Sigmoid colon (tissue), 4 donors: ENCODE measurements at regions not wholly inside any gene's neighbourhood (a gene's known extent, or its start where the extent isn't known, plus 50 kb on each side); places are given as distances from the start of the nearest gene placed in this dataset.

Source experiments
- EP300 ChIP-seq, 4 donors: sonication (generic); formaldehyde crosslinking; IDR thresholded peaks; one replicate each; pipeline ENCODE4 v1.6.1; 2017; ENCODE audit warnings: antibody characterized with exemption in 4 of 4
- POLR2A ChIP-seq, 2 donors: fragments of 450-650 bp; IDR thresholded peaks; one replicate each; pipeline ENCODE4 v1.6.1; 2016; ENCODE audit warnings: antibody characterized with exemption in 2 of 2, mild to moderate bottlenecking in 2 of 2, moderate library complexity in 2 of 2
- TF ChIP-seq, protein P1 (sequence below), 4 experiments: fragments of 450-650 bp in 3 of 4; fragments of 200-600 bp in 1 of 4; IDR thresholded peaks; one replicate each; pipeline ENCODE4 v1.5.1; 2016 to 2019; ENCODE audit warnings: antibody characterized with exemption in 4 of 4, mild to moderate bottlenecking in 3 of 4, moderate library complexity in 2 of 4

DNA sequence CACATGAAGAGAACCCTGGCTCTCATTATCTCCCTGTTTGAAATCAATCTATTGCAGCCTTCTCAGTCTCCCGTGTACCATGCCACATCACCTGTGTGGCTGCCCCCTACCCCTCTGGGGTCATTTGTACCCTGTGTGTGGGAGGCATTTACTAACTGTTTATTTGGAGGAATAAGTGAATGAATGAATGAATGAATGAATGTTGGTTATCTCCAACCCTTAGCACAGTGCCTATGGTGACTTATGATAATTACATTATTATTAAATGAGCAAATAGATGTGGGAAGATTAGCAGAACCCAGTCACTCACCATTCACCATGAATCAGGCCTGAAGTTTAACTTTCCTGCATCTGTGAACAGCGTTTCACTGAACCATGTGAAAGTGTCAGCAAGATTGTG is 560.8 kb downstream of the MATN1 start:
- TF ChIP-seq, protein P1, sequence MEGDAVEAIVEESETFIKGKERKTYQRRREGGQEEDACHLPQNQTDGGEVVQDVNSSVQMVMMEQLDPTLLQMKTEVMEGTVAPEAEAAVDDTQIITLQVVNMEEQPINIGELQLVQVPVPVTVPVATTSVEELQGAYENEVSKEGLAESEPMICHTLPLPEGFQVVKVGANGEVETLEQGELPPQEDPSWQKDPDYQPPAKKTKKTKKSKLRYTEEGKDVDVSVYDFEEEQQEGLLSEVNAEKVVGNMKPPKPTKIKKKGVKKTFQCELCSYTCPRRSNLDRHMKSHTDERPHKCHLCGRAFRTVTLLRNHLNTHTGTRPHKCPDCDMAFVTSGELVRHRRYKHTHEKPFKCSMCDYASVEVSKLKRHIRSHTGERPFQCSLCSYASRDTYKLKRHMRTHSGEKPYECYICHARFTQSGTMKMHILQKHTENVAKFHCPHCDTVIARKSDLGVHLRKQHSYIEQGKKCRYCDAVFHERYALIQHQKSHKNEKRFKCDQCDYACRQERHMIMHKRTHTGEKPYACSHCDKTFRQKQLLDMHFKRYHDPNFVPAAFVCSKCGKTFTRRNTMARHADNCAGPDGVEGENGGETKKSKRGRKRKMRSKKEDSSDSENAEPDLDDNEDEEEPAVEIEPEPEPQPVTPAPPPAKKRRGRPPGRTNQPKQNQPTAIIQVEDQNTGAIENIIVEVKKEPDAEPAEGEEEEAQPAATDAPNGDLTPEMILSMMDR (IDR thresholded peaks at IDR 0.05), result no peak
- TF ChIP-seq EP300 (IDR thresholded peaks at IDR 0.05), result no peak
- TF ChIP-seq POLR2A (IDR thresholded peaks at IDR 0.05), result no peak
